ENCODE measurements at regions not wholly inside any gene's neighbourhood (a gene's known extent, or its start where the extent isn't known, plus 50 kb on each side); places are given as distances from the start of the nearest gene placed in this dataset.

GRCh38 chr11:79762279-79762921 is 321.6 kb upstream of the TENM4 start:
- peak; percentile 49 for DNase-seq

DNA sequence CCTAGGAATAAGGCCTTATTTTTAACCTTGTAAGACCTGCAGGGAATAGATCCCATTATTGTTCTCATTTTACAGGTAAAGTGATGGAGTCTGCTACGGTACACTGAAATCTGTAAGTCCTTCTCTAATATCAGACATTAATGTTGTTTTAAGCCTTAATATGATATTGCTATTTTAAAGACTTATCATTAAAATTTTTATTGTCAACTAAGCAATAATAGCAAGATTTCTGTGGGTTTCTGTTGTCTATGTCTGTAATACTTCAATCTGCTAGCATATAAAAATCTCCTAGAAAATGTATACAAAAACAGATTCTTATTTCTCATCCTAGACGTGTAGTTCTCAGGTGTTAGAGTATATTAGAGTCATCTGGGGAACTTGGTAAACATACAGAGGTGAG is 317.5 kb upstream of the TENM4 start:
- DNase-seq, result no peak

DNA sequence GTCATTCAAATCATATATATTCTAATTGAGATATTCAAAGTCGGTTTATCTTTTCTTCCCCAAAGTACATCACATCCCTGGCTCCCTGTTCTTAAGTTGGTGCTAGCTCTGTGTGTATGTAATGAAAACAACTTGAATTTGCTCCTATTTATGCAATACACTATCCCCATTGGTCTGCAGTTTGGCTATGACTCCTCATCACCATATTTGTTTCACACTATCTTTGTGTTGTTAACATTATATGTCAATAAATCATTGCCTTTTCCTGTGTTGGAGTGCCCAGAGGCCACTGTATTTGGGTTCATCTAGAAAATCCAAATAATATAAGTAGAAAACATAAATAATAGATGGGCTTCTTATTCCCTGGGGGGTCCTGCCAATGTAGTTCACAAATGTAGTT is 306.6 kb upstream of the TENM4 start:
- no peak for DNase-seq

DNA sequence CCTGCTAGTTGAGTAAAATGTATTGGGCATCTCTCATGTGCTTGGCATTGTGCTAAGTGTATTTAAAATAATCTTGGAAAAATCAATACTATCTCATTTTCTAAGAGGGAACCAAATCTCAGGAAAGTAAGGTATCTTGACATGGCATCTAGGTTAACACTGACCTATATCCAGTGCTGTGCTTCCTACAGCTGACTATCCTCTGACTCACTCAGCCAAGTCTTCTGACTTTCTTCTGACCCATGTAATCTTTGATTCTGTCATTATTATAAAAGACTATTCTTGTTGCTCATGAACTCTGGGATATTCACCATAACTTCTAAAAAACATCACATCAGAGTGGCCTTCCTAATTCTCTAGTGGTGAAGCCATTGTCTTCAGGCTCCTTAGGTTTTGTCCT is 304.1 kb upstream of the TENM4 start:
- no peak for DNase-seq

- no peak for DNase-seq
Measured at GRCh38 chr11:79742176-79742575, 301.3 kb upstream of the TENM4 start.

DNA sequence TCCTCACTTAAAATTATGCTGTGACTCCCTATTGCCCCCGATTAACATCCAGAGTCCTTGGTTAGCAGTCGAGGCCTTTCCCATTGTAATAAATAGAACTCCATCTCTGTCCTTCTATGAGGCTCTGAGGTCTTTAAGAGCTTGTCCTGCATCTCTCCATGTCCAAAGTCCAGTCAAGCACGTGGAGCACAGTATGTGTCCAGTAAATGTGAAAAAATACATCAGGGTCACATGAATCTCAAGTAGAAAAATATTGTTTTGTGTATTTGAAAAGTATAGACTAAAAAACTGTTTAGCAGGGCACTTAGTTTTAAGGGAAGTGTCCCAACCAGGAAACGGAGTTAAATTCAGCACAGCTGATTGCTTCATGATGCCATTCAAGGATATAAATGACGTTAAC is 298.8 kb upstream of the TENM4 start:
- no peak for DNase-seq

DNA sequence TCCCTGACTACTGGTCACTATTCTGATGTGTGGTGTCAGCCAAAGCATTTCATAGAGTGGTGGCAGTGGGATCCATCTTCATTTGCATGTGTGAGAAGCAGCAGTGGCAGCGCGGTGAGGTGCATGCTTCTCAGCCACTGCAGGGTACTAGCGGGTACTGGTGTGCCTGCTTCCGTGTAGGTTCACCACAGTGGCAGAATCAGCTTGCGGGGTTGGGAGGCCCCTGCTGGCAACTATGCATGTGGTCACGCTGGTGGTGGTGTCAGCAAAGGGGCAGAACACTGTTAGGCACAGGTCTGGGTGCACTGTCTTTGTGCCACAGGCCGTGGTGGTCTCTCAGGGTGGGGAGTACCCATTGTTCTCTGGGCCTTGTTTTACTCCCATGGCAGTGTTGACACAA is 286.4 kb upstream of the TENM4 start:
- no peak for DNase-seq

GRCh38 chr11:79720115-79720514 is 279.3 kb upstream of the TENM4 start:
- no peak for DNase-seq

DNA sequence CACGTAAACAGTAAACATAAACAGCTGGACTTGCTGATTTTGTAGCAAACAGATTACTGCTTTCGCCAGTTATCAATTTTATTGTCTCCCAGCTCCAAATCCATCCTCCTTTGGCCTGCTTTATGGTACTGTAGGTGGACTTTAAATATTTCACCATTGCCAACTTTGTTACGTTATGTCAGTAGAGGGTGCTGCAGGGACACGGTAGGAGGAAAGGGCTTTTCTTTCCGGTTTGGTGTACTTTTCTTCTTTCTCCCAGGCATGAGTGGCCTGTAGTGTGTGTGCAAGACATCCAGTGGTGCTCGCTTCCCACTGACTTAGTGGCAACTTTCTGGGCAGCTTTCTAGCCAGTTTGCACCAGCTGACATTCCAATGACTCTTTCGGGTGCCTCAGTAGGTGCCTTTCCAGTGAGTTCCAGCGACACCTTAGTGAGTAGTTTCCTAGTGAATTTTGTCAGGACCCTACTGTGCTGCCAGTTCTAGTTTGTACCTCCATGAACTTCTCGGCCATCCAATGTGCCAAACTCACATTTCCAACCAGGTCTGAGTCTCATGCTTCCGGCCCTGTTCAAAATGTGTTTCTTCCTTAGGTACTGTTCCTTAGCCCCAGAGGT is 267.6 kb upstream of the TENM4 start:
- peak; percentile 47 for DNase-seq

GRCh38 chr11:79705648-79706047 is 264.8 kb upstream of the TENM4 start:
- no peak for DNase-seq

GRCh38 chr11:79702303-79702702 is 261.5 kb upstream of the TENM4 start:
- no peak for DNase-seq

DNA sequence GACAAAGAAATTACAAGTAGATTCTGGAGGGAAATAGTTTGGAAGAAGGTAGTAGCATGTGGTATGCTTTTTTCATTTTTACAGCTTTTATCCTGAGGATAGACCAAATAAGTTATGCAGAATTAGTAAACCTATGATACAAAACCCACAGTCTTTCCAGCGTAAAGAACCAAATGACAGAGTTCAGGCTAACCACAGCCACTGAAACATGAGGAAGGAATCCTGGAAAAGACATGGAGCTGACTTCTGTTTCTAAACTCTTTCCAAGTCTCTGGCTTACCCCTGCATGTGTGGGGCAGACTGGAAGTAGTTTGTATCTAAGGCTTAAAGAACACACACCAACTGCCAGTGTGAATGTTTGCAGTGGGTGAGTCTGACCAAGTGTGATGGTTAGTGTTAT is 258.4 kb upstream of the TENM4 start:
- no peak for DNase-seq

- no peak for DNase-seq
Measured at GRCh38 chr11:79697905-79698304, 257.1 kb upstream of the TENM4 start.

- DNase-seq, result no peak
Measured at GRCh38 chr11:79694368-79694767, 253.5 kb upstream of the TENM4 start.

GRCh38 chr11:79691445-79691844 is 250.6 kb upstream of the TENM4 start:
- DNase-seq, result no peak

DNA sequence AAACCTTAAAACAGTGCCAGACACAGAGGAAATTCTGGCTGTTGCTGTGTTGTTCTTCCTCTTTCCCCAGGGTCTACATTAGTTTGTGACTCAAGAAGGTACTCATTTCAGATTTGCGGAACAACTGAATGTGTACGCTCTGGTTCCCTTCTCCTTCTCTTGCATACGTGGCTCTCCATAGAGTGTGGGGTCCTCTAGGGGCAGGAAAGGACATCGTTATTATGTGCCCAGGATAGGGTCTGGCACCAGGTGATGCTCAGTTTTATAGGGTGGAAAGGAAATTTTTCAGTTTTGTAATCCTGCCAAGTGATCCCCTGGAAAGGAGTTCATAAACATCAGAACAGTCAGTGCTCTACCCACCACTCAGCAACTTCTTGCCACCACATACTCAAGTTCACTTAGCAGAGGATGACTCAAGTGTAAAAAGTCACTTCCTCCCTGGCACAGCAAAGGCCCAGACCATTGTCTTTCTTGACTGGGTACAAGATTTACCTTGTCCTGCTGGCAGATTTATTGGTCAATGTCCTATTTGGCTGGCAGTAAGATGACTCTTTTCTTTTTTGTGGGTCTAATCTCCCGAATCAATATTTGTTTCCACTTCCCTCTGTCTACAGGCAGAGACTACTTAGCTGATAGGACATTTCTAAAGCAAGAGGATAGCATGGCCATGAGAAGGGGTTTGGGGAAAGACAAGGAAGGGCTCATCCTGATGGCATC is 246.0 kb upstream of the TENM4 start:
- DNase-seq, result no peak

DNA sequence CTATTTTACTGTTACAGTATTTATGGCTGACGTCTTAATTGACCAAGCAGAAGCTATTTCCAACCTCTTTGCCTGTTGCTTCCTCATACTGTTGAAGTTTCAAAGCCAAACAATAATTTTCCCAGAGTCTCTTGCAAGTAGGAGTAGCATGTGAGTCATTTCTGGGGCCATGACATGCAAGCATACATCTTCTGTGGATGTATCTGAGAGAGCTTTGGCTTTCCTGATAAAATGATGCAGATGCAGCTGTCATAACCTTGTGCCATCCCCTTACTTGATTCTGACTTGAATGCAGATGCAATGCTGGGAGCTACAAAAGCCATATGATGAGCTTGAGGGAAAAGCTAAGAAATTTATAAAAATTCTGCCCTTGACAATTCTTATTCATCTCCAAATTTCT is 243.1 kb upstream of the TENM4 start:
- DNase-seq, result no peak

DNA sequence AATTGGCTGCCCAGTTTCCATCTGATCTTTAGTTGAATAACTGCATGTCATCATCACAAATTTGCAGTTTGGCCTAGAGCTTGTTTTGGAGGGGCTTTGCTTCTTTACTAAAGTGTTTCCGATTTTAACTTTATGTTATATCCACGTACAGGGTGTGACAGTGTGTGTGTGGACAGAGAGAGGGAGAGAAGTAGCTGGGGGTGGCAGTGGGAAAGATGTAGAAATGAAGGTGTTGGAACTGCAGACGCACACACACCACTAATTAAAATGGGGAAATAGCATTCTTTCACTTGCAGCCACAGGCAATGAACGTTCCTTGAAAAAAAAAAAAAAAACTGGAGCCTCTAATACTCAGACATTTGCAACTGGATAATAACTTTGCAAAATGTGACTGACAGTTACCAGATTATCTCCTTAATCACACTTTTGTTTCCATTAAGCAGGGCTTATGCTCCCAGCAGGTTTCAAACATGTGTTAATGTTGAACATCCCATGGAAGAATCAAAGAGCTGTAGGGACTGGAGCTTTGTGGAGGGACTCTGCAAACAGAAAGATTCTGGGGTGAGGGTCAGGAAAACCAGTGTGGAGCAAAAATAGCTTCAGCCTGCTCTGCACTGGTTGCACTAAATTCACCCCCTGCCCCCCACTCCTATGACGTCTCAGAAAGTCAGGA is 238.1 kb upstream of the TENM4 start:
- no peak for DNase-seq

- no peak for DNase-seq
Measured at GRCh38 chr11:79676396-79676795, 235.6 kb upstream of the TENM4 start.

DNA sequence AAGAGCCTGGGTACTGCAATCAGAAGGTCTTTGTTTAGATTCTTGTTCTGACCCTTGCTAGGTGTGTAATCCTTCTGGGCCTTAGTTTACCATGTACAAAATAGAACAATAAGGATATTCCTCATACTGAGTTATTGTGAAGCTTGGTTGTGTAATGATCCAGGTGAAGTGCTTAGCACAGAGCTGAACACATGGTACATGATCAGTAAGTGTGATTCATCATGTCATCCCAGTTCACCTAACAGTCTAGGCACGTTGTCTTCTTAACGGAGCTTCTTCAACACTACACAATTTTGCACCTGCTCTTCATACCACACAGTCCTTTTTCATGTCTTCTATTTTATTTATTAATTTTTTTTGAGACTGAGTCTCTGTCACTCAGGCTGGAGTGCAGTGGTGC is 234.3 kb upstream of the TENM4 start:
- DNase-seq, result no peak

DNA sequence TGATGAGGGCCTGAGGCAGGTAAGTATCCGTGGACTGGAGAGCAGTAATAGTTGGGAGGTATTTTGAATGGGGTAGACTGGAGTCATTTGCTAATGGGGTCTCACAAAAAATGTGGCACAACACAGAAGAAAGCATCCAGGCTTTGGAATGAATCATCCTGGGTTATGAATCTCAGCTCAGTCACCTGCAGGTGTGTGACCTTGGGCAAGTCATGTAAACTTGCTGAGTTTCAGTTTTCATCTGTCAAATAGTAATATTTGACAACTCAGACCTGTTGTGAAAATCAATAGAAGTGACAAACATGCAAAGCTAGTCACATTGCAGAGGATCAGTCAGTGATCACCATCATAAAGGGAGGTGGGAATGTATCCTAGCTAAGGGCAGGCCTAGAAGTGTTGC is 232.0 kb upstream of the TENM4 start:
- DNase-seq, result no peak

DNA sequence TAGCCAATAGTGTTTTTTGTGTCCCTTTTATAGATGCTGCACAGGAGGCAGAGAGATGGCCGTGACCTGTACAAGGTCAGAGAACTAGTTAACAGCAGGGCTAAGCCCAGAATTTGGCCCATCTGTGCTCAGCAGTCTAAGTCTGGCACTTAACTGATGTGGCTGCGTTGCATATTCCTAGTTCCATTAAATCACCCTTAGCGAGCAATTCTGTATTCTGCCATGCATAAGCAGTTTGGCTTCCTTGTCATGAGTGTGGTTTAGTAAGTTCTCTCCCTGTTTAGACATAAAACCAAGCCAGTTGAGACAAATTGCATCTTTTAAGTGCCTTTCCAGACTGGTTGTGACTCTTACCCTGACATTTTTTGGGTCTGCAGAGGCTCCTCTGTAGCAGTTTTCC is 230.6 kb upstream of the TENM4 start:
- DNase-seq, result no peak

- no peak for DNase-seq
Measured at GRCh38 chr11:79670882-79671281, 230.1 kb upstream of the TENM4 start.

GRCh38 chr11:79668575-79668974 is 227.7 kb upstream of the TENM4 start:
- no peak for DNase-seq

Data from NCI-H526 treated with DMSO at 0.1 percent for 48 hours (cell line).